Breast epithelium (tissue), 3 donors: ENCODE measurements at regions not wholly inside any gene's neighbourhood (a gene's known extent, or its start where the extent isn't known, plus 50 kb on each side); places are given as distances from the start of the nearest gene placed in this dataset.

Source experiments
- CTCF ChIP-seq, 3 donors: fragments of 450-650 bp; IDR thresholded peaks; one replicate each; pipeline ENCODE4 v1.5.1; 2016 to 2017; ENCODE audit warnings: antibody characterized with exemption in 3 of 3, mild to moderate bottlenecking in 3 of 3, moderate library complexity in 3 of 3
- POLR2A ChIP-seq: fragments of 450-650 bp; IDR thresholded peaks from one replicate; pipeline ENCODE4 v1.6.1; 2016; ENCODE audit warnings: antibody characterized with exemption, mild to moderate bottlenecking, moderate library complexity
- POLR2AphosphoS5 ChIP-seq, 3 donors: sonication (generic); formaldehyde crosslinking; IDR thresholded peaks; one replicate each; pipeline ENCODE4 v1.6.1; 2017; ENCODE audit warnings: antibody characterized with exemption in 3 of 3

- peak; percentile 72 to 88 (median 82) for TF ChIP-seq CTCF (IDR thresholded peaks at IDR 0.05)
- no peak for TF ChIP-seq POLR2A
- TF ChIP-seq POLR2AphosphoS5 (IDR thresholded peaks at IDR 0.05): peak in 1 of 3 donors; percentile 28
These were observed 74.5 kb upstream of the DYNLRB2 start for GRCh38 chr16:80466024-80466987.
